ENCODE measurements at regions not wholly inside any gene's neighbourhood (a gene's known extent, or its start where the extent isn't known, plus 50 kb on each side); places are given as distances from the start of the nearest gene placed in this dataset.

DNA sequence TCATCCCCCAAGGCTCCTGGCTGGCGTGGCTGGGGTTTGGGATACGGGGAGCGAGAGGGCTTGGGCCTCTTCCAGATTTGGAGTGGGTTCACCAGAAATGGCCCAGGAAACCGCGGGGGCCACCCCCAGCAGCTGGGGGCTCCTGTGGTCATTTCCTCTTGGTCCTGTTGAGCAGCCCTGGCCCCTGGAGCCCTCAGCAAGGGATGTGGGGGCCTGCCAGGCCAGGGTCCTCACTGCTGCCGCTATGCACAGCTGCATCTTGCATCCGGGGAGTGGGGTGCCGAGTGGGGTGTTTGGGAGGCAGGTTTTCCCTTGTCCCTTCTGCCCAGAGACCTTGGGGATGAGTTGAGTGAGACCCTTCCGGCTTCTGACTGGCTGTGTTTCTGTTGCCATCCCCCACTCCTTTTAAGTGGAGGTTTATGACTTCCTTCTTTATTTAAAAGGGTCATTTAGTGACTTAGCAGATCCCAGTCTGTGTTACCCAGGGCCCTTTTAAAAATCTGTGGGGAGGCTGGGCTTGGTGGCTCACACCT, 319.8 kb downstream of the SEC14L1 start:
- TF ChIP-seq CTCF (conservative IDR thresholded peaks at IDR 0.05) (no peak), ZFX (IDR thresholded peaks at IDR 0.05) (no peak)
- H3K27ac ChIP-seq, result no peak overlapping the region

GRCh38 chr17:77461277-77462057, 320.7 kb downstream of the SEC14L1 start:
- TF ChIP-seq ZFX (IDR thresholded peaks at IDR 0.05) (no peak), CTCF (conservative IDR thresholded peaks at IDR 0.05) (no peak)

GRCh38 chr17:77462090-77462489, 321.3 kb downstream of the SEC14L1 start:
- no peak overlapping the region for H3K27ac ChIP-seq
- no peak for TF ChIP-seq ZFX (IDR thresholded peaks at IDR 0.05)
- TF ChIP-seq CTCF (conservative IDR thresholded peaks at IDR 0.05), result no peak

More at GRCh38 chr17:77461277-77462057, 320.7 kb downstream of the SEC14L1 start:
- no peak overlapping the region for H3K27ac ChIP-seq

- TF ChIP-seq ZFX (IDR thresholded peaks at IDR 0.05) (no peak), CTCF (conservative IDR thresholded peaks at IDR 0.05) (no peak)
Measured at GRCh38 chr17:77462553-77463497, 322.1 kb downstream of the SEC14L1 start.

DNA sequence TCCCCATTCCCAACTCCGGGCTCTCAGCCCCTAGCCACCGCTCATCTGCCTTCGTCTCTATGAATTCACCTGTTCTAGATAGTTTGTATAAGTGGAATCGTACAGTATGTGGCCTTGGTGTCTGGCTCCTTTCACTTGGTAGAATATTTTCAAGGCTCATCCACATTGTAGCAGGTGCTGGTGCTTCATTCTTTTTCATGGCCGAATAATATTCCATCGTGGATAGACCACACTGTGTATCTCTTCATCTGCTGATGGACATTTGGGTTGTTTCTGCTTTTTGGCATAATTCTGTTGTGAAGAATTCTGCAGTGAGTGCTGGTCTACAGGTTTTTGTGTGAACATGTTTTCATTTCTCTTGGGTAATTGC, 324.2 kb downstream of the SEC14L1 start:
- H3K27ac ChIP-seq, result no peak overlapping the region
- TF ChIP-seq ZFX (IDR thresholded peaks at IDR 0.05), result no peak

More at GRCh38 chr17:77462553-77463497, 322.1 kb downstream of the SEC14L1 start:
- H3K27ac ChIP-seq, result no peak overlapping the region

DNA sequence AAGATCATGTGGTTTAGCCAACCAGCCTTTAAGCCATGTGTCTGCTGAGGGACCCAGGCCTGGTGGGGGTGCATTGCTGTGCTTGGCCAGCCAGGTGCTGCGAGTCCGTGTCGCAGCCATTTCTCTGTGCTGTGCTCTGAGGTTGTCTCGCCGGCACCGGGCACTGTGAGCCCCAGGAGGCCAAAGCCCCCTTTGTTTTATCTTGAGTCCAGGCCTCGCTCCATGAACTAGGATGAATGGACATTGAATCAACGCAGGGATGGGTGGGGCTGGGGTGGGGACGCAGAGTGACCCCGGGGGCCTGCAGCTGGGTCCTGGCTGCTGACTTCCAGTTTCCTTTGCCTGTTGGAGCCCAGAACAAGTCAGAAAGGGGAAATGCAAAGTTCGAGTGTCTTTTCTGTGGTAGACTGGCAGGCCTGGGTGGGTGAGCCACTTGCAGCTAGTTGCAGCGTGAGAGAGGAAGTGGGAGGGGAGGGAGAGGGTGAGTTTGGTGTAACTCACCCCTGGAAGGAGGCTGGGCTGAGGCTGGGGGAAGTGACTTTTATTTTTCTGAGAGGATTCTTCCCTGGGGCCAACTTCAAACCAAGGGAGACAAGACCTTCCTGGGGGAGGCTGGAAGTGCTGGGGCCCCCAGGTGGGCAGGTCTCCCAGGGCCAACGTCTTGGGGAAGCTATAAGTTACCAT, 324.7 kb downstream of the SEC14L1 start:
- no peak overlapping the region for H3K27ac ChIP-seq
- no peak for TF ChIP-seq CTCF (conservative IDR thresholded peaks at IDR 0.05)
- no peak for TF ChIP-seq ZFX (IDR thresholded peaks at IDR 0.05)

DNA sequence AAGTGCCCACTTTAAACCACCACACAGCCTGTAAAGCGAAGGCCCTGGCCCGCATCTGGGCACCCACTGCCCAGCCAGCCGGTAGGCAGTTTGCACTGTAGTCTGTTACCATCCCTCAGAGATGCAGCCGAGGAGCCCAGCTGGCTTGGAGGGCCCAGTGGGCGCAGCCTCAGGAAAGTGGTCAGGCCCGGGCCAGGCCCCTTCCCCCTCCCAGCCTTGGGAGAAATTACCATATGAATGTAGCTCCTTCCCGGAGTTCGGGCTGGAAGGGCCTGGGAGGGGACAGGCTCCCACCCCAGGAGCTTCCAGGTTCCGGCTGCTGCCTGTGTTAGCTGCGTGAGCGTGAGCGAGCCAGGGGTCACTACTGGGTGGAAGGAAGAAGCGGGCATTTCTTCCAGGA, 325.4 kb downstream of the SEC14L1 start:
- TF ChIP-seq CTCF (conservative IDR thresholded peaks at IDR 0.05) (no peak), ZFX (IDR thresholded peaks at IDR 0.05) (no peak)
- no peak overlapping the region for H3K27ac ChIP-seq

Data from C4-2B (cell line).